Thyroid gland (tissue), 4 donors: ENCODE measurements at regions not wholly inside any gene's neighbourhood (a gene's known extent, or its start where the extent isn't known, plus 50 kb on each side); places are given as distances from the start of the nearest gene placed in this dataset.

Experiments used
- DNase-seq, 2 donors: peaks; one replicate each; pipeline ENCODE4 v3.0.0-alpha.2; 2019
- H3K27ac ChIP-seq, 3 donors: fragments of 200-600 bp; sonication (generic); 1 replicate in 2 of 3; 2 replicates in 1 of 3; pipeline ENCODE4 v1.5.1; 2016 to 2019; ENCODE audit warnings: mild to moderate bottlenecking in 1 of 3, moderate library complexity in 1 of 3
- H3K27me3 ChIP-seq: fragments of 200-600 bp; sonication (generic); one replicate; pipeline ENCODE4 v1.5.1; 2019
- H3K36me3 ChIP-seq, 2 donors: fragments of 200-600 bp; sonication (generic); one replicate each; pipeline ENCODE4 v1.5.1; 2016 to 2019
- H3K4me1 ChIP-seq, 2 donors: fragments of 200-600 bp; sonication (generic); one replicate each; pipeline ENCODE4 v1.5.1; 2017 to 2019
- H3K4me3 ChIP-seq, 3 donors: fragments of 200-600 bp; sonication (generic); replicated peaks in 1 of 3; 1 replicate in 2 of 3; 2 replicates in 1 of 3; pipeline ENCODE4 v1.5.1; 2016; ENCODE audit warnings: mild to moderate bottlenecking in 1 of 3
- H3K9me3 ChIP-seq: fragments of 200-600 bp; sonication (generic); one replicate; pipeline ENCODE4 v1.5.1; 2017
- POLR2A ChIP-seq, 2 donors: fragments of 450-650 bp; IDR thresholded peaks; one replicate each; pipeline ENCODE4 v1.6.1; 2017; ENCODE audit warnings: antibody characterized with exemption in 2 of 2, mild to moderate bottlenecking in 2 of 2, moderate library complexity in 1 of 2
- WGBS, 2 donors: methylation state at CpG; one replicate each; pipeline ENCODE4 v1.1.5; 2017; 5-methylcytosine and 5-hydroxymethylcytosine counted together
- intact Hi-C: fragments of 100-400 bp; cut with DNase I; formaldehyde crosslinking; loops from one replicate; pipeline ENCODE4 v1.15.1; 2023
- TF ChIP-seq, protein P1 (sequence below), 6 experiments: fragments of 200-600 bp in 3 of 6; fragments of 450-650 bp in 3 of 6; sonication (generic) in 3 of 6; IDR thresholded peaks; one replicate each; pipeline ENCODE4 v1.5.1; 2016 to 2019; ENCODE audit warnings: antibody characterized with exemption in 6 of 6, mild to moderate bottlenecking in 2 of 6, inconsistent platforms in 1 of 6, moderate library complexity in 1 of 6

DNA sequence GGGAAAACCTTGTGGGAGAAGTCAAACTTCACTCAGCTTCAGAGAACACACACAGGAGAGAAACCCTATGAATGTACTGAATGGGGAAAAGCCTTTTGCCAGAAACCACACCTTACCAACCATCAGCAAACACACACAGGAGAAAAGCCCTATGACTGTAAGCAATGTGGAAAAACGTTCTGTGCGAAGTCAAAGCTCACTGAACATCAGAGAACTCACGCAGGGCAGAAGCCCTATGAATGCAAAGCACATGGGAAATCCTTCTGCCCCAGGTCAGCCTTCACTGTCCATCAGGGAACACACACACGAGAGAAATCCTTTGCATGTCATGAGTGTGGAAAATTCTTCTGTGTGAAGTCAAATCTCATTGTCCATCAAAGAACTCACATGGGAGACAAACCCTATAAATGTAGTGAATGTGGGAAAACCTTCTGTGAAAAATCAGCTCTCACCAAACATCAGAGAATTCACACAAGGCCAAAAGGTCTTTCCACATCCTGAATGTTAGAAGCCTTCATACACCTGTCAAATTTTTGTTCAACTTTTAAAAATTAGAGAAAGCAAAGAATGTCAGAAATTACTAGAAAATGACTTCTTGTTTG lies 199.4 kb downstream of the SMIM20 start:
- H3K27ac ChIP-seq: no peak overlapping the region
- no peak overlapping the region for H3K4me3 ChIP-seq
- intact Hi-C loops: no loop called here
- TF ChIP-seq, protein P1, sequence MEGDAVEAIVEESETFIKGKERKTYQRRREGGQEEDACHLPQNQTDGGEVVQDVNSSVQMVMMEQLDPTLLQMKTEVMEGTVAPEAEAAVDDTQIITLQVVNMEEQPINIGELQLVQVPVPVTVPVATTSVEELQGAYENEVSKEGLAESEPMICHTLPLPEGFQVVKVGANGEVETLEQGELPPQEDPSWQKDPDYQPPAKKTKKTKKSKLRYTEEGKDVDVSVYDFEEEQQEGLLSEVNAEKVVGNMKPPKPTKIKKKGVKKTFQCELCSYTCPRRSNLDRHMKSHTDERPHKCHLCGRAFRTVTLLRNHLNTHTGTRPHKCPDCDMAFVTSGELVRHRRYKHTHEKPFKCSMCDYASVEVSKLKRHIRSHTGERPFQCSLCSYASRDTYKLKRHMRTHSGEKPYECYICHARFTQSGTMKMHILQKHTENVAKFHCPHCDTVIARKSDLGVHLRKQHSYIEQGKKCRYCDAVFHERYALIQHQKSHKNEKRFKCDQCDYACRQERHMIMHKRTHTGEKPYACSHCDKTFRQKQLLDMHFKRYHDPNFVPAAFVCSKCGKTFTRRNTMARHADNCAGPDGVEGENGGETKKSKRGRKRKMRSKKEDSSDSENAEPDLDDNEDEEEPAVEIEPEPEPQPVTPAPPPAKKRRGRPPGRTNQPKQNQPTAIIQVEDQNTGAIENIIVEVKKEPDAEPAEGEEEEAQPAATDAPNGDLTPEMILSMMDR (IDR thresholded peaks at IDR 0.05): no peak
- no peak for TF ChIP-seq POLR2A (IDR thresholded peaks at IDR 0.05)
- no peaks in the 10 kb centered on the region for H3K36me3 ChIP-seq
- no peaks in the 10 kb centered on the region for H3K4me1 ChIP-seq
- DNase-seq: no peak
- 88 to 93% methylated on average over 4 of the region's 4 CpGs for WGBS, 2 donors
- no peaks in the 10 kb centered on the region for H3K9me3 ChIP-seq
- no peaks in the 10 kb centered on the region for H3K27me3 ChIP-seq

DNA sequence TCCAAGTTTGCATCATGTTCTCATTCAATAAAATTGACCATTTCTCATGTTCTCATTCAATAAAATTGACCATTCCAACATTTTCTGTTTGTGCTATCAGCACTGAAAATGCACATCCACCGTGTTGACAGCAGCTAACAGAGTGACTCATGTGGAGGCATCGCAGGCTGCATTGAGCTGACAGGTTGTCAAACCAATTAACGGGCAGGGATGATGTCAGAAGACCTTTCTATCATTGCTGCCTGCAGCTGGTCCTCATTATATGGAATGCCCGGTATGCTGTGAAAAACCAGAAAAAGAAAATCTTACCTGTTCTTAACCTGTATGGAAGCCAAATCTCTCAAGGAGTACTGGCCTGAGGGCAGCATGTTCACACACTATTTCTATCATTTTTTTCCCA lies 202.0 kb downstream of the SMIM20 start:
- no peaks in the 10 kb centered on the region for H3K4me1 ChIP-seq
- TF ChIP-seq POLR2A (IDR thresholded peaks at IDR 0.05): no peak
- TF ChIP-seq, protein P1 (IDR thresholded peaks at IDR 0.05): no peak
- DNase-seq: no peak
- no peak overlapping the region for H3K27ac ChIP-seq
- H3K27me3 ChIP-seq: no peaks in the 10 kb centered on the region
- intact Hi-C loops: no loop called here
- H3K4me3 ChIP-seq: no peak overlapping the region
- H3K9me3 ChIP-seq: no peaks in the 10 kb centered on the region
- 79 to 85% methylated on average over 4 of the region's 4 CpGs for WGBS, 2 donors
- H3K36me3 ChIP-seq: no peaks in the 10 kb centered on the region

DNA sequence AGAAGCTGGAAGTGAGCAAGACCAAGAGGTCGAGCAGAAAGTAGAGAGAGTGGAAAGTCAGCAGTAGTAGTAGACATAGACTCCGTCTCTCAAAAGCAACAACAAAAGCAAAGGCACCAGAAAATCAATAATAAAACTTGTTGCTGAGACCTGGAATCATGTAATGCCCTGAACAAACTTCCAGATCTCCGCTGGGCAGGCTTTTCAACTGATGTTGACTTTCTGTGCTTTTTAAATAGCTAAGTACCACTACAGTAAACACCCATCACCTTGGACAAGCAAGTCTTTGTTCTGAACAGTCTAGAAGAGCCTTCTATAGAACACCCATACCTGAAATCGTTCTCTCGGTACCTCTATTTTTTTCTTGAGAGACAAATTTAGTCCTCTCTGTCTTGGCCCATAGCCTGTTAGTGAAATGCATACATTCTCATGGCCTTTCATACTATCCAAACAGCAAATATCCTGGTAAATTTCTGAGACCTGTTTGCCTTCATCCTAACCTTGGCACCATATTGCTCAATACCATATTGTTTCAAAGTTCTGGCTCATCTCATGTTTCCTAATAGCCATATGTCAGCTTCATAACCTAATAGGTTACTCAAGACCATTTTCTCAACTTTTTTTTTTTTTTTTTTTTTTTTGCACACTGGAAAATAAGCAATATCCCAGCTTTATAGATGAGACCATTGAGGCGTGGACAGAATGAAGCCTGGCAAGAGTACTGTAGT lies 200.6 kb upstream of the RBPJ start:
- Histone ChIP-seq H3K4me3 (no peak overlapping the region), H3K36me3 (no peaks in the 10 kb centered on the region), H3K27ac (no peak overlapping the region), H3K27me3 (no peaks in the 10 kb centered on the region), H3K4me1 (no peaks in the 10 kb centered on the region), H3K9me3 (no peaks in the 10 kb centered on the region)
- intact Hi-C loops: no loop called here
- 66 to 78% methylated on average over 6 of the region's 6 CpGs for WGBS, 2 donors
- DNase-seq: no peak
- TF ChIP-seq, protein P1 (IDR thresholded peaks at IDR 0.05): no peak
- no peak for TF ChIP-seq POLR2A (IDR thresholded peaks at IDR 0.05)

DNA sequence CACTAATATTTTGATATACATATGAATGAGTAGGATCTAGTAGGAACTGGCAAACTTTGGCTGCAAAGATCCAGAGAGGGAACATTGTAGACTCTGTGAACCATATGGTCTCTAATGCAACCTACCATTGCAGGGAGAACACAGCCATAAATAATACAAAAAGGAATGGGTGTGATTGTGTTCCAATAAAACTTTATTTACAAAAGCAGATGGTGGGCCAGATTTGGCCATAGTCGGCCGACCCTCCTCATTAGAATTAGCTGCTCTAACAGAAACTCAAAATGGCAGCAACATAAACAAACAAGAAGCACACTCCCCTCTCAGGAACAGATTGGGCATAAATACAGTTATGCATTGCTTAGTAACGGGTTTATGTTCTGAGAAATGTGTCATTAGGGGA lies 198.1 kb upstream of the RBPJ start:
- TF ChIP-seq POLR2A (IDR thresholded peaks at IDR 0.05): no peak
- TF ChIP-seq, protein P1 (IDR thresholded peaks at IDR 0.05): no peak
- intact Hi-C loops: no loop called here

DNA sequence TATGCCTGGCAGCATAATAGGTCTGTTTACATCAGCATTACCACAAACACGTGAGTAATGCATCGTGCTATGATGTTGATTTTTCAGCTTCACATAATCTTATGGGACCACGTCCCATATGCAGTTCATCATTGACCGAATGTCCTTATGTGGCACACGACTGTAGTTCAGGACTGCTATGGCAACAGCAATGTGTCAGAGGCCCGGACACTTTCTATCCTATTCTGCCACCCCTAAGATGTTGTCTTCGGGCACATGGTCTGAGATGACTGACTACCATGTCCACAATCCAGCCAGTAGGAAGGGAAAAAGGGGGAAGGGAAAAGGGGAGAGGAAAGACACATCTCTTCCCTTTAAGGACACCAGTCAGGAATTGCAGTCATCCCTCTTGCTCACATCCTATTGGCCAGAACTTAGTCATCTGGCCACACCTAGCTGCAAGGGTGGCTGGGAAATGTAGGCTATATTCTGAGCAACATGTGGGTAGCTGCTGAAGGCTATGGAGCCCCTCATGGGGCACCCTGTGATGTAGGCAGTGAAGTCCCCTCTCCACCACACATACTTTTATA lies 196.0 kb upstream of the RBPJ start:
- H3K36me3 ChIP-seq: no peaks in the 10 kb centered on the region
- 93 to 95% methylated on average over 7 of the region's 7 CpGs for WGBS, 2 donors
- H3K4me3 ChIP-seq: no peak overlapping the region
- H3K4me1 ChIP-seq: no peaks in the 10 kb centered on the region
- no peaks in the 10 kb centered on the region for H3K9me3 ChIP-seq
- intact Hi-C loops: no loop called here
- no peak for TF ChIP-seq POLR2A (IDR thresholded peaks at IDR 0.05)
- TF ChIP-seq, protein P1 (IDR thresholded peaks at IDR 0.05): no peak
- no peak overlapping the region for H3K27ac ChIP-seq
- H3K27me3 ChIP-seq: no peaks in the 10 kb centered on the region
- no peak for DNase-seq

More for the DNA sequence above, 198.1 kb upstream of the RBPJ start:
- H3K4me3 ChIP-seq: no peak overlapping the region
- H3K36me3 ChIP-seq: no peaks in the 10 kb centered on the region
- DNase-seq: no peak
- no peaks in the 10 kb centered on the region for H3K9me3 ChIP-seq
- 94 to 97% methylated on average over 3 of the region's 3 CpGs for WGBS, 2 donors
- no peaks in the 10 kb centered on the region for H3K4me1 ChIP-seq
- no peaks in the 10 kb centered on the region for H3K27me3 ChIP-seq
- H3K27ac ChIP-seq: no peak overlapping the region
